T-helper 1 cell (primary cell): ENCODE measurements at regions not wholly inside any gene's neighbourhood (a gene's known extent, or its start where the extent isn't known, plus 50 kb on each side); places are given as distances from the start of the nearest gene placed in this dataset.

Source experiments
- DNase-seq, 5 donors: peaks; one replicate each; pipeline ENCODE4 v3.0.0-alpha.2; 2012 to 2020

DNA sequence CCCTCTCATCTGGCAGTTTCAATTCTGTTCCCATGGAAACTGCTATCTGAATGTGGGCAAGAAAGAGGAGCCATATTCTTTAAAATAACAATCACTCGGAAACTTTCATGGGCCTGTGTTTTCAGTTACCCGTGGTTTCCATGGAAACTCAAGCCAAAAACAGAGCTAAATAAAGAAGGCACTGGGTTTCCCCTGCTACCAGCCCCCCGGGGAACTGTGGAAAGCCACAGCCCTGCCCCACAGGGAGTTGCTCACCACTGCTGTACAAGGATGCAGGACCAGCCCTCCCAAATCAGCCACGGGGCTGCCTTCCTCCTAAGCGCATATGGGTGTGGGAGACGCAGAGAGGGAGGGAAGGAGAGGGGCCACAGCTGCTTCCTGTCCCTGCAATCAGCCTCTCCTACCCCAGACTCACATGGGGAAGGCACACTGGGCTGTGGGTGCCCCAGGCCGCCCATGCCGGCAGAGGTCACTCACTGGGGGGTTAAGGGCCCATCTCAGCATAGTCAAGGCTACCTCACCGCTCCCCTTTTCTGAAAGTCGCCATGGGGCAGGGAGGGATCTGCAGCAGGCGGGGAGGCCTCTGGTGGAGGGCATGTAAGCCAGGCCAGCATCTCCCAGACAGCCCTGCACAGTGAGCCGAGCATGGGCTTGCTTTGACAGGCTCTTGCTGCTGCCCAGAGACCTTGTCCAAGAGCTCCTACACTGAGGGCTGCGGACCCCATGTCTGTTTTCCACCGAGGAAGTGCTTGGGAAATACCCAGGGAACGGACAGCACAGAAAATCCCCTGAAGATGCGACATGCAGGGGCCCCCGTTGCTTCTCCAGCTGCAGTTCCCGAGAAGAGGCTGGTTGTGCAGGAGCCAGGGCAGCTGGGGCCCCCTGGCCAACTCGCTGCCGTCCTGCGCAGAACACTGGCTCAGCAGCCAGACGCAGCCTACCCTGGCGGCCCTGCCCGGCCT is 157.3 kb upstream of the PPP2R2D start:
- no peak for DNase-seq

DNA sequence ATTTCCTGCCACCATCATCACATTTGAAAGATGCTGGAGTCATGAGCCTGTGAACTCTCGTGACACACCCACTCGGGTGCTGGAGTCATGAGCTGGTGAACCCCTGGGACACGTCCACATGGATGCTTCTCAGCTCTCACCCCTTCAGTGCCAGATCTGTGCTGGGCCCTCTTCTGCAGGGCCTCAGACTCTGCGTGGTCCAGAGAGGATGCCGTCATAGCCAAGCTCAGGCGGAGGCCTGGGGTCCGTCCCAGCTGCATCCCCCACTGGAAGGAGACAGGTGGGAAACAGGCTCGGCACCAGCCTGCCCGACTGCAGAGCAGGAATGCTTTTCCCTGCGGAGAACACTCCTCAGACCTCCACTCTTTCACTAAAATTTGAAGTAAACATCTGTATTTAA is 156.5 kb upstream of the PPP2R2D start:
- DNase-seq, result no peak

- no peak for DNase-seq
Measured at GRCh38 chr10:131745591-131745990, 155.2 kb upstream of the PPP2R2D start.

- DNase-seq, result no peak
Measured at GRCh38 chr10:131746241-131746711, 154.5 kb upstream of the PPP2R2D start.

GRCh38 chr10:131746785-131747184 is 154.0 kb upstream of the PPP2R2D start:
- no peak for DNase-seq

DNA sequence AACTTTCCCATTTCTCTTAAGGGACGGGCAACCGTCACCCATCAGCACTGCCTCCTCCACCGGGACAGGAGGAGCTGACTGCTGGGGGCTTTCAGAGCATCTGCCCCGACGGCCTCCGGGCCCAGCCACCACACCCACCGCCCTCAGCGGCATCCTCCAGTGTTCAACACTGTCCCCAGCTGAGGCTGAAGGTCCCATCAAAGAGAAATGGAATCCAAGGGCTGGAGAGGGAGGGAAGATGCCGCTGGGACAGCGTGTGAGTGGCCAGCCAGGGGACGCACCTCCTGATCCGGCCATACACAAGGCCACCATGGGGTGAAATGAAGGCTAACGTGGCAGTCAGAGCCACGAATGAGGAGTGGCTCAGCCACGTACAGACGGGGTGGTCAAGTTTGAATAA is 153.6 kb upstream of the PPP2R2D start:
- DNase-seq, result no peak

DNA sequence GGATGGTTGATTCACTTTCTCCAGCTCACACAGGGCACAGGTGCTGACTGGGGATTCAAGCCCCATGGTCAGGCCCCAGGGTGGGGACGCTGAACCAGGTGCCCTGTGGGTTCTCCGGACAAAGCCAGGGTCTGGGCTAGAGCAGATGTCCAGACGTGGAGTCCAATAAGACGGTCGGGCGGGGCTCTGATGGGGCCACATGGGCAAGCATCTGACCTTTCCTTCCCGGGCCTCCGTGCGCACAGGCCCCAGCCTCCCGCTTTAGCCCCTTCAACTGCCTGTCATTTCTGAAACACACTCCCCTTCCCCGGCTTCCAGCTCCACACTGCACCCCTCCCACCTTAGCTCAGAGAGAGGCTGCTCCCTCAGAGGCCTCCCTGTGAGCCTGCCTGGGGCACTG is 153.0 kb upstream of the PPP2R2D start:
- no peak for DNase-seq

GRCh38 chr10:131748191-131748590 is 152.6 kb upstream of the PPP2R2D start:
- no peak for DNase-seq

GRCh38 chr10:131748831-131749766 is 151.7 kb upstream of the PPP2R2D start:
- no peak for DNase-seq

GRCh38 chr10:131749767-131750142 is 151.1 kb upstream of the PPP2R2D start:
- no peak for DNase-seq

- no peak for DNase-seq
Measured at GRCh38 chr10:131750171-131750895, 150.5 kb upstream of the PPP2R2D start.

- no peak for DNase-seq
Measured at GRCh38 chr10:131750973-131751826, 149.6 kb upstream of the PPP2R2D start.

- no peak for DNase-seq
Measured at GRCh38 chr10:131751827-131752775, 148.7 kb upstream of the PPP2R2D start.

DNA sequence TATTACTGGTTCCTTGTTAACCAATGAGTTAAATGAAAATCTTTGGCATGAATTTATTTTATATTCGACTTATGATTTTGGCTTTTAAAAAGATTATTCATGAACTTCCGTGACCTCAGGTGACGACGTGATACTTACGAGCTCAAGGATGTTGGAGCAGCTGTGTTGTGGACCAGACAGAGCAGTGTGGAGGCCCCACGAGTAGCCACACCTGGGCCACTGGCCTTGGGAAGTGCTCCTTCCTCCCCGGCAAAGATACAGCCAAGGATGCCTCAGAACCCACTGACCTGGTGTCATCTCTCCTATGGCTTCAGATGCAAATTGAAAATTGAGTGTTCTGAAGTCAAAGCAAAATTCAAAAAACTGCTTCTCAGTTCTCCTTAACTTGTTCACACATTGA is 147.5 kb upstream of the PPP2R2D start:
- no peak for DNase-seq

GRCh38 chr10:131755200-131755599 is 145.6 kb upstream of the PPP2R2D start:
- DNase-seq, result no peak

DNA sequence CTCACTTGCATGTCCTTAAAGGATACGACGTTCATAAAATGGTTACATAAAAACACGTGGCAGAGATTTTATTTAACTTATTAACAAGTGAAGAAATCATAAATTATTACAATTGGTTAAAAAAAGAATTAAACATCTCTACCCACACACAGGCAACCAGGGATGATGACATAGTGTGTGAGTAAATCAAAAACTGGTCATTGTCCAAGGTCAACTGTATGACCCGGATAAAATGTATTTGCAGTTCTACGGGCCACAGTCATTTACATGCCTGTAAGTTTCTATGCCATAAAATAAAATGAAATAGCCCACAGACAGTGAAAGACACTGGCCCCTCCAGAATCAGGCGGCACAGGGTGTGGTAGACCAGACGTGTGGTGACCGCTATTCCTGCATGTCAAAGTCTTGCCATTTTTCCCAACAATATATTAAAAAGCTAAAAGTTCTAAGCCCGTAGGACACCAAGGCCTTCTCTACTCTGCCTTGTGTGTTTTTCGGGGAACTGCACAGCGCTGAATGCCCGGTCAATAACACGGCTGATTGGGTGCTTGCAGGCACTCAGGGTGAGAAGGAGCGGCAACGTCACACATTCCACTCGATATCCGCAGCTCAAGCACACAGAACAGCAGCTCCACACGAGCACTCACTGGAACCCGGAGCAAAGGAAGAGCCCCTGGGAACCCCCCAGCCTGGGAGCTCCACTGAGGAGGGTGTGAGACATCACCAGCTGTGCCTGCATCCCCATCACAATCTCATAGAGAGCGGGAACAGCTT is 143.3 kb upstream of the PPP2R2D start:
- DNase-seq, result no peak

DNA sequence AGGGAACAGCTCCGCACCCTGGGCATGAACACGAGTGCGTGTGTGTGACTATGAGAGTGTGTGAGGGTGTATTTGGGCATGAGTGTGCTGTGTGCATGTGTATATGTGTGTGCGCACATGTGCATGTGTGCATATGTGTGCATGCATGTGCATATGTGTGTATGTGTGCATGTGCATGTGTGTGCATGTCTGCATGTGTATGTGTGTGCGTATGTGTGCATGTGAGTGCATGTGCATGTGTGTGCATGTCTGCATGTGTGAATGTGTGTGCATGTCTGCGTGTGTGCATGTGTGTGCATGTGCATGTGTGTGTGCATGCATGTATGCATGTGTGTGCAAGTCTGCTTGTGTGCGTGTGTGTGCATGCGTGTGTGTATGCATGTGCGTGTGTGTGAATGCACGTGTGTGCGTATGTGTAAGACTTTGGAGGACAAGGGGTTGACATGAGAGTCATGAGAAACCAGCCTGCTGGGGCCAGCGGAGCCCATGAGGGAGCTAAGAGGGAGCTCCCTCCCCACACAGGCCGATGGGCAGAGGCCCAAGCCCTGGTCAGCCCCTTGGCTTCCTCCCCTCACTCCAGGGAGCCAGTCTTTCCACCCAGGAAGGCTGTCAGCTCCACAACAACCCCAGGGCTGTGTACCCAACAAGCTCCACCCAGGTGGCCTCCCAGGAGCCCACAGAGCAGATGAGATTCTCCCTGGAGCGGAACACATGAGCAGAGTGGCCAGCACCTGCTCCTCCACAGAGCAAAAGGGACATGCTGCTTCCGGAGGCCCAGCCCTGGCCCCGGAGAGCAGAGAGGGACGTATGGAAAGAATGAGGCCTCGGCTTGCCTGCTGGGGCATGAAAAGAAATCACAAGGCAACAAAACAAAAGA is 142.5 kb upstream of the PPP2R2D start:
- no peak for DNase-seq

GRCh38 chr10:131758939-131759301 is 141.9 kb upstream of the PPP2R2D start:
- no peak for DNase-seq

DNA sequence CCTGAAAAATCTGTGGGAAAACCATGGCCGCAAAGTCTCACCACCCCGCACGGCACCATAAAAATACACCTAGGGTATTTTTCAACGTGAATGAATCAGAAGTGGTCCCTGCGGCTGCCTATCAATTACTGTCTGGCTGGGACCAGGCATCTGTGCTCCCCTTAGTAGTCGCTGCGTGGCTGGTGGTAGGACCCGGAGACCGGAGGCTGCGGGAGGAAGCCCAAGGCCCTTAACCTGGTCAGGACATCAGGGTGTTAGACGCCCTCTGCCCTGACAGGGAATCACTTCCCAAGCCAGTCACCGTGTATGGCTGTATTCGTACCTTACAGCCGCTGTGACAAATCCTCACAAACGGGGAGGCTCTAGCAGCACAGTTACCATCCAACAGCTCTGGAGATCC is 141.5 kb upstream of the PPP2R2D start:
- DNase-seq, result no peak
